SH-SY5Y (cell line): ENCODE measurements at regions not wholly inside any gene's neighbourhood (a gene's known extent, or its start where the extent isn't known, plus 50 kb on each side); places are given as distances from the start of the nearest gene placed in this dataset.

Experiments
- GATA2 ChIP-seq: IDR thresholded peaks from 2 replicates; pipeline ENCODE4 v1.6.1; 2011; ENCODE audit warnings: mild to moderate bottlenecking, low read depth, low read length
- GATA3 ChIP-seq: IDR thresholded peaks from 2 replicates; pipeline ENCODE4 v1.6.1; 2011; ENCODE audit warnings: low read depth, mild to moderate bottlenecking, low read length, moderate library complexity

- TF ChIP-seq GATA2 (no peak), GATA3 (no peak)
These were observed 1570.9 kb upstream of the SLC39A10 start for GRCh38 chr2:194086129-194086528.
